Epithelial cell of prostate (primary cell): ENCODE measurements at regions not wholly inside any gene's neighbourhood (a gene's known extent, or its start where the extent isn't known, plus 50 kb on each side); places are given as distances from the start of the nearest gene placed in this dataset.
"Not testable (repeated sequence)": the region's sequence is repeated elsewhere in the genome, so short reads cannot be mapped to it uniquely, and the experiment has no call there.

Experiments used
- DNase-seq: peaks from one replicate; pipeline ENCODE4 v3.0.0-alpha.2; 2011; ENCODE audit warnings: low read depth, low spot score
- H3K27ac ChIP-seq: fragments of 450-650 bp; 2 replicates; pipeline ENCODE4 v1.5.1; 2017; ENCODE audit warnings: mild to moderate bottlenecking

GRCh38 chr17:34755981-34756636 lies 176.7 kb downstream of the TMEM132E start:
- no peak for DNase-seq
- no peak overlapping the region for H3K27ac ChIP-seq

GRCh38 chr17:34755371-34755770 lies 176.0 kb downstream of the TMEM132E start:
- no peak for DNase-seq
- no peak overlapping the region for H3K27ac ChIP-seq

GRCh38 chr17:34750004-34750403 lies 170.6 kb downstream of the TMEM132E start:
- DNase-seq = no peak
- H3K27ac ChIP-seq = no peak overlapping the region

- DNase-seq = no peak
- no peak overlapping the region for H3K27ac ChIP-seq
Measured at GRCh38 chr17:34741967-34742366, 162.6 kb downstream of the TMEM132E start.

GRCh38 chr17:34740565-34741520 lies 161.5 kb downstream of the TMEM132E start:
- no peak overlapping the region for H3K27ac ChIP-seq
- no peak for DNase-seq

GRCh38 chr17:34739386-34739785 lies 160.0 kb downstream of the TMEM132E start:
- DNase-seq = no peak
- H3K27ac ChIP-seq = no peak overlapping the region

GRCh38 chr17:34737673-34738072 lies 158.3 kb downstream of the TMEM132E start:
- not testable (repeated sequence) for DNase-seq, H3K27ac ChIP-seq

- DNase-seq = no peak
- no peak overlapping the region for H3K27ac ChIP-seq
Measured at GRCh38 chr17:34736611-34737010, 157.2 kb downstream of the TMEM132E start.

GRCh38 chr17:34733333-34733732 lies 154.0 kb downstream of the TMEM132E start:
- no peak overlapping the region for H3K27ac ChIP-seq
- DNase-seq = no peak

- H3K27ac ChIP-seq = no peak overlapping the region
- no peak for DNase-seq
Measured at GRCh38 chr17:34730816-34731215, 151.4 kb downstream of the TMEM132E start.

GRCh38 chr17:34728771-34729310 lies 149.5 kb downstream of the TMEM132E start:
- DNase-seq = no peak
- H3K27ac ChIP-seq = no peak overlapping the region

GRCh38 chr17:34727601-34728000 lies 148.2 kb downstream of the TMEM132E start:
- H3K27ac ChIP-seq = no peak overlapping the region
- no peak for DNase-seq

GRCh38 chr17:34726536-34727384 lies 147.4 kb downstream of the TMEM132E start:
- no peak for DNase-seq
- no peak overlapping the region for H3K27ac ChIP-seq

GRCh38 chr17:34725725-34726124 lies 146.3 kb downstream of the TMEM132E start:
- H3K27ac ChIP-seq = no peak overlapping the region

GRCh38 chr17:34725008-34725407 lies 145.6 kb downstream of the TMEM132E start:
- no peak for DNase-seq
- no peak overlapping the region for H3K27ac ChIP-seq

More at GRCh38 chr17:34725725-34726124, 146.3 kb downstream of the TMEM132E start:
- DNase-seq = no peak

- H3K27ac ChIP-seq = no peak overlapping the region
- DNase-seq = no peak
Measured at GRCh38 chr17:34723875-34724274, 144.5 kb downstream of the TMEM132E start.

GRCh38 chr17:34721326-34721725 lies 141.9 kb downstream of the TMEM132E start:
- DNase-seq = peak; percentile 40
- H3K27ac ChIP-seq = peak overlapping the region; percentile 74

- peak overlapping the region; percentile 74 for H3K27ac ChIP-seq
- DNase-seq = peak; percentile 44
Measured at GRCh38 chr17:34720760-34721159, 141.4 kb downstream of the TMEM132E start.

- H3K27ac ChIP-seq = no peak overlapping the region
- DNase-seq = no peak
Measured at GRCh38 chr17:34719569-34719968, 140.2 kb downstream of the TMEM132E start.

- no peak for DNase-seq
- H3K27ac ChIP-seq = no peak overlapping the region
Measured at GRCh38 chr17:34717092-34717491, 137.7 kb downstream of the TMEM132E start.
